Endodermal cell (in vitro differentiated cells): ENCODE measurements at regions not wholly inside any gene's neighbourhood (a gene's known extent, or its start where the extent isn't known, plus 50 kb on each side); places are given as distances from the start of the nearest gene placed in this dataset.

Experiments used
- DNase-seq: peaks from one replicate; pipeline ENCODE4 v3.0.0-alpha.2; 2017
- H3K27ac ChIP-seq: 2 replicates; pipeline ENCODE4 v1.5.1; 2013; ENCODE audit warnings: mild to moderate bottlenecking, low read depth, low read length, moderate library complexity
- H3K27me3 ChIP-seq: 2 replicates; pipeline ENCODE4 v1.6.1; 2013; ENCODE audit warnings: mild to moderate bottlenecking, low read length, moderate library complexity; ENCODE audit not compliant: insufficient read depth, control insufficient read depth, poor library complexity, severe bottlenecking
- H3K36me3 ChIP-seq: 2 replicates; pipeline ENCODE4 v1.7.0; 2013; ENCODE audit warnings: mild to moderate bottlenecking, low read length, moderate library complexity; ENCODE audit not compliant: control insufficient read depth, insufficient read depth
- H3K4me1 ChIP-seq: one replicate; pipeline ENCODE4 v1.7.0; 2013; ENCODE audit warnings: low read length; ENCODE audit not compliant: control insufficient read depth, insufficient read depth
- H3K4me3 ChIP-seq: 2 replicates; pipeline ENCODE4 v1.5.1; 2013; ENCODE audit warnings: mild to moderate bottlenecking, low read length, moderate library complexity
- H3K9ac ChIP-seq: 2 replicates; pipeline ENCODE4 v1.6.1; 2013; ENCODE audit warnings: mild to moderate bottlenecking, low read length, moderate library complexity; ENCODE audit not compliant: poor library complexity, severe bottlenecking; ENCODE audit errors: extremely low read depth
- H3K9me3 ChIP-seq: 2 replicates; pipeline ENCODE4 v1.6.1; 2013; ENCODE audit warnings: mild to moderate bottlenecking, low read length, moderate library complexity; ENCODE audit not compliant: control insufficient read depth
- H3K27ac Mint-ChIP-seq: 2 replicates; pipeline ENCODE4 v1.8.0; 2020; ENCODE audit warnings: mixed read lengths
- H3K27me3 Mint-ChIP-seq: 2 replicates; pipeline ENCODE4 v1.8.0; 2021; ENCODE audit warnings: mild to moderate bottlenecking, mixed read lengths; ENCODE audit not compliant: insufficient read depth
- H3K36me3 Mint-ChIP-seq: 2 replicates; pipeline ENCODE4 v1.8.0; 2020; ENCODE audit warnings: low read depth, mixed read lengths
- H3K4me1 Mint-ChIP-seq: 2 replicates; pipeline ENCODE4 v1.8.0; 2020; ENCODE audit warnings: mixed read lengths
- H3K4me3 Mint-ChIP-seq: 2 replicates; pipeline ENCODE4 v1.8.0; 2020; ENCODE audit warnings: mild to moderate bottlenecking, moderate library complexity, mixed read lengths
- H3K9me3 Mint-ChIP-seq: 2 replicates; pipeline ENCODE4 v1.8.0; 2020; ENCODE audit warnings: mild to moderate bottlenecking, mixed read lengths
- WGBS, 2 experiments: methylation state at CpG; one replicate each; pipeline versions ENCODE4 v1.1.5 to v1.1.7; 2013; ENCODE audit warnings: missing lambda C conversion rate in 2 of 2, mixed read lengths in 1 of 2; ENCODE audit not compliant: insufficient coverage in 1 of 2, insufficient read length in 1 of 2; 5-methylcytosine and 5-hydroxymethylcytosine counted together
- TF ChIP-seq, protein P1 (sequence below): fragments of 200-600 bp; sonication (generic); conservative IDR thresholded peaks from 2 replicates; pipeline ENCODE4 v1.5.0; 2021; ENCODE audit warnings: antibody characterized with exemption, mild to moderate bottlenecking

DNA sequence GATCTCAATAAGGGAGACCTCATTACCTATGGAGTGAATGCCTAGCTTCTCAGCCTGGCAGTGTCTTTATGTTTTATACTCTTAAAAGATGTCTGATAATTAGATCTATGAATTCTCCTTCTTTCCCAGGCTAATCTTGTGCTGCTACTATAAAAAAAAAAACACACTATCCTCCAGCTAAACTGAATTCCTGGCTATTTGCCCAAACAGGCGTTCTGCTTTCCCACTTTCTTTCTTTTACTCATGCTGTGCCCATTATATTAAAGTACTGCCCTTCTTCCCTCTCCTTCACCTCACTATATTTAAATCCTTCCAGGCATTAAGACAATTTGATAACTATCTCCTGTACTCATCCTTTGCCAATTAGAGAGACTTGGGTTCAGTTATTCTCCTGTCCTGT lies 1134.9 kb downstream of the ROBO2 start:
- Mint-ChIP-seq H3K4me1 (no peaks in the 10 kb centered on the region), H3K36me3 (no peaks in the 10 kb centered on the region), H3K9me3 (peaks cover 2% of the 10 kb centered on the region), H3K27ac (no peak overlapping the region), H3K4me3 (no peak overlapping the region), H3K27me3 (no peaks in the 10 kb centered on the region)
- H3K4me3 ChIP-seq = no peak overlapping the region
- H3K27me3 ChIP-seq = no peaks in the 10 kb centered on the region
- TF ChIP-seq, protein P1, sequence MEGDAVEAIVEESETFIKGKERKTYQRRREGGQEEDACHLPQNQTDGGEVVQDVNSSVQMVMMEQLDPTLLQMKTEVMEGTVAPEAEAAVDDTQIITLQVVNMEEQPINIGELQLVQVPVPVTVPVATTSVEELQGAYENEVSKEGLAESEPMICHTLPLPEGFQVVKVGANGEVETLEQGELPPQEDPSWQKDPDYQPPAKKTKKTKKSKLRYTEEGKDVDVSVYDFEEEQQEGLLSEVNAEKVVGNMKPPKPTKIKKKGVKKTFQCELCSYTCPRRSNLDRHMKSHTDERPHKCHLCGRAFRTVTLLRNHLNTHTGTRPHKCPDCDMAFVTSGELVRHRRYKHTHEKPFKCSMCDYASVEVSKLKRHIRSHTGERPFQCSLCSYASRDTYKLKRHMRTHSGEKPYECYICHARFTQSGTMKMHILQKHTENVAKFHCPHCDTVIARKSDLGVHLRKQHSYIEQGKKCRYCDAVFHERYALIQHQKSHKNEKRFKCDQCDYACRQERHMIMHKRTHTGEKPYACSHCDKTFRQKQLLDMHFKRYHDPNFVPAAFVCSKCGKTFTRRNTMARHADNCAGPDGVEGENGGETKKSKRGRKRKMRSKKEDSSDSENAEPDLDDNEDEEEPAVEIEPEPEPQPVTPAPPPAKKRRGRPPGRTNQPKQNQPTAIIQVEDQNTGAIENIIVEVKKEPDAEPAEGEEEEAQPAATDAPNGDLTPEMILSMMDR = no peak
- DNase-seq = no peak
- no peaks in the 10 kb centered on the region for H3K9me3 ChIP-seq
- WGBS, 2 experiments = 90 to 91% methylated on average over 1 of the region's 1 CpG
- no peak overlapping the region for H3K9ac ChIP-seq
- H3K36me3 ChIP-seq = no peaks in the 10 kb centered on the region
- no peak overlapping the region for H3K27ac ChIP-seq
- no peaks in the 10 kb centered on the region for H3K4me1 ChIP-seq

GRCh38 chr3:78176869-78177268 lies 1137.0 kb downstream of the ROBO2 start:
- Histone ChIP-seq H3K9me3 (no peaks in the 10 kb centered on the region), H3K9ac (no peak overlapping the region), H3K4me3 (no peak overlapping the region), H3K27ac (no peak overlapping the region), H3K36me3 (no peaks in the 10 kb centered on the region), H3K27me3 (no peaks in the 10 kb centered on the region), H3K4me1 (no peaks in the 10 kb centered on the region)
- H3K27me3 Mint-ChIP-seq = no peaks in the 10 kb centered on the region
- H3K4me1 Mint-ChIP-seq = no peaks in the 10 kb centered on the region
- TF ChIP-seq, protein P1 = no peak
- no peaks in the 10 kb centered on the region for H3K9me3 Mint-ChIP-seq
- no peak overlapping the region for H3K4me3 Mint-ChIP-seq
- DNase-seq = no peak
- H3K27ac Mint-ChIP-seq = no peak overlapping the region
- 93 to 96% methylated on average over 4 of the region's 4 CpGs for WGBS, 2 experiments
- H3K36me3 Mint-ChIP-seq = no peaks in the 10 kb centered on the region

GRCh38 chr3:78177780-78178179 lies 1137.9 kb downstream of the ROBO2 start:
- TF ChIP-seq, protein P1 = no peak
- H3K9ac ChIP-seq = no peak overlapping the region
- Mint-ChIP-seq H3K9me3 (no peaks in the 10 kb centered on the region), H3K4me1 (no peaks in the 10 kb centered on the region), H3K36me3 (no peaks in the 10 kb centered on the region), H3K4me3 (no peak overlapping the region), H3K27me3 (no peaks in the 10 kb centered on the region), H3K27ac (no peak overlapping the region)
- H3K36me3 ChIP-seq = no peaks in the 10 kb centered on the region
- H3K27me3 ChIP-seq = no peaks in the 10 kb centered on the region
- H3K4me3 ChIP-seq = no peak overlapping the region
- no peak overlapping the region for H3K27ac ChIP-seq
- H3K4me1 ChIP-seq = no peaks in the 10 kb centered on the region
- DNase-seq = no peak
- H3K9me3 ChIP-seq = no peaks in the 10 kb centered on the region
- WGBS, 2 experiments = 88 to 92% methylated on average over 2 of the region's 2 CpGs
